Activated naive CD4-positive, alpha-beta T cell treated with Interleukin-2 at 50 U/mL for 16 hours (primary cell): ENCODE measurements at regions not wholly inside any gene's neighbourhood (a gene's known extent, or its start where the extent isn't known, plus 50 kb on each side); places are given as distances from the start of the nearest gene placed in this dataset.
"Not testable (repeated sequence)": the region's sequence is repeated elsewhere in the genome, so short reads cannot be mapped to it uniquely, and the experiment has no call there.

Experiments
- DNase-seq: peaks from one replicate; pipeline ENCODE4 v3.0.0-alpha.2; 2020

DNA sequence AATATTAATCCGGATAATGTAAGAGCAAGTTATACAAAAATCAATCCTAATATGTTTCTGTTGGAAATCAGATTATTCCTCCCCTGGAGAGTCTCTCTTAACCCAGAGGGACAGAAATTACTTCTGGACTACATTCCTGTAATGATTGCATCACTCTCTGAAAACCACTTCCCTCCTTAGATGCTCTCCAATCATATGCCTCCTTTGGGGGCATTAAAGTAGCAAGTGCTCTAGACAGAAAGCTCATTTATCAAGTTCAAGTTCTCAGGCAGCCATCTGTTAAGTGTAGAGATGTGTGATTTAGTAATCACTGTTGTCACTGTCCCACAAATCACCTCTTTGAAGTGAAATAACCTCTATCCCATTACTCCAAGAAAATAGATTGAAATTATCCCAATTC lies 247.1 kb downstream of the SLCO4C1 start:
- DNase-seq, result no peak

- DNase-seq, result not testable (repeated sequence)
Measured at GRCh38 chr5:102047073-102047472, 249.0 kb downstream of the SLCO4C1 start.

- no peak for DNase-seq
Measured at GRCh38 chr5:102040326-102040725, 255.8 kb downstream of the SLCO4C1 start.

DNA sequence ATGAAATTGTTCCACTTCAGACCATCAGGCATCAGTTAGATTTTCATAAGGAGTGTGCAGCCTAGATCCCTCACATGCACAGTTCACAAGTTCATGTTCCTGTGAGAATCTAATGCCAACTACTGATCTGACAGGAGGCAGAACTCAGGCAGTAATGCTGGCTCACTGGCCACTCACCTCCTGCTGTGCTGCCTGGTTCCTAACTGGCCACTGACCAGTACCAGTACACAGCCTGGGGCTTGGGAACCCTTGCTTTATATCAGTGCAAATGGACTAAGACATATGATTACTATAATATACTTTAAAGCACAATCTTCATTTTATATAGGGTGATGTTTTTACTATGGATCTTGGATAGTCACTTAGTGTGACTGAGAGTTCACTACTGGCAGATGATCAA lies 259.2 kb downstream of the SLCO4C1 start:
- no peak for DNase-seq

DNA sequence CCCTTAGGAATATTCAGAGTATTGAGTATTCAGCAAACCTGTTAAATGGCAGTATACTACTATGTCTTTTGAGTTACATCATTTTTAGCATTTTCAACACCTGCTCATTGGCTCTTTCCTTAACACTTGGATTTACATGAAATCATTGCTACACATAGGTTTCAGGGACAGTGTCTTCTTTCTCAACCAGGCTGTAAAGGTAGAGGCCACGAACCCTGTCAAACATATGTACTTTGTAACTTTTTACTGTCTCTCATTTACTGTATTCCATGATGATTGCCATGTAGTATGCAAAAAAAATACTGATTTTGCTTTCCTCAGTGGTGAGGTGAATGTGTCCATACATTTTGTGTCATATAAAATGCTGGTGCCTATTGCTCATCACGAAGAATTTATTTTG lies 264.4 kb downstream of the SLCO4C1 start:
- DNase-seq, result no peak

- DNase-seq, result no peak
Measured at GRCh38 chr5:102018690-102019089, 277.4 kb downstream of the SLCO4C1 start.

DNA sequence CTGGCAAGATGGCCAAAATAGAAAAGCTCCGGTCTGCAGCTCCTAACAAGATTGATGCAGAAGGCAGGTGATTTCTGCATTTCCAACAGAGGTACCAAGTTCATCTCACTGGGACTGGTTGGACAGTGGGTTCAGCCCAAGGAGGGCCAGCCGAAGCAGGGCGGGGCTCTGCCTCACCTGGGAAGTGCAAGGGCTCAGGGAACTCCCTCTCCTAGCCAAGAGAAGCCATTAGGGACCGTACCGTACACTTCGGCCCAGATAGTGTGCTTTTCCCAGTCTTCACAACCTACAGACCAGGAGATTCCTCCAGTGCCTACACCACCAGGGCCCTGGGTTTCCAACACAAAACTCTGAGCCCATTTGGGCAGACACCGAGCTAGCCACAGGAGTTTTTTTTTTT lies 277.8 kb downstream of the SLCO4C1 start:
- DNase-seq, result no peak

DNA sequence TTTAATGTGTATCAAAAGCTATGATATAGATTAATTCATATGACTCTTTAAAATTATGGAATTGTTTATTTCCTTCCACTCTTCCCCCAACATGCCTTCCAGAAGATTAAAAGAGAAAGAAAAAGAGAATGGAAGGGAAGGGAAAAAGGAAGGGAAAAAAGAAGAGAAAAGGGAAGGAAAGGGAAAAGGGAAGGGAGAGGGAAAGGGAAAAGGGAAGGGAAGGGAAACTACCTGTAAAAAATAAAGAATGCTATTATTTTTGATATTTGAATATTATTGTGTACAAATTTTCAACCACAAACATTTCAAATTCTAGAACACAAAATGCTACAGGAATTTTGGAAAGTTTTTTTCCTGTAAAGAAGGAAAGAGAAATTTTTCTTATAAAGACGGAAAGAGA lies 281.7 kb downstream of the SLCO4C1 start:
- no peak for DNase-seq

DNA sequence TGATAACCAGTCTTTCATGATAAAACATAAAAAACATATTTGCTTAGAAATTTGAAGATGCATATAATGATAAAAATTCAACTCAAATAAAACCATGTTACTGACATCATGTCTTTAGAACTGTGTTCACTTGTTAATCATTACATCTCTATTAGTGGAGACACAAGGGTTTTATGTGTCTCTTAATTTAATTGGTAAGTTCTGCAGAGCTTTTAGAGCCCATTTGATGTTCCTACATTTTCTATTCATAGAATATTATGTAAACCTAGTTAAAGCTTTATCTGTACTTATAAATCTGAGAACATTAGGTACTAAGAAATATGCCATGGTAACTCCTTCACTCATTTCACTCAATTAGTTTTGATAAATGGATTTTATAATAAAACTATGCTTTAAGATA lies 285.4 kb downstream of the SLCO4C1 start:
- no peak for DNase-seq

DNA sequence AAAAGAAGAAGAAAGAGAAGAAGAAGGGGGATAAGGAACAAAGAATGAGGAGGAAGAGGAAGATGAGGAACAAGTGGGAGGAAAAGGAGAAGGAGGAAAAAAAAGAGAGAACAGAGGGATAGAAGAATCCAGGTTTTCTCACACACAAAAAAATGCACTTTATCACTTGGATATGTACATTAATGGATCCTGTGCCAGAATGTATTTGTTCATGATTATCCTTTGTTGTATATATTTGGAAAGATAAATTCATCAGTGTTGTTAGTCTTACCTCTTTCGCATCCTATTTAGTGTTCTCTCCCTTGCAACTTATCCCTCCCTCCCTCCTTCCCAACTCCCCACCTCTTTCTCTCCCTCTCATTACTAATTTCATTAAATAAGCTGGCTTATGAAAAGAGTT lies 298.8 kb downstream of the SLCO4C1 start:
- no peak for DNase-seq

DNA sequence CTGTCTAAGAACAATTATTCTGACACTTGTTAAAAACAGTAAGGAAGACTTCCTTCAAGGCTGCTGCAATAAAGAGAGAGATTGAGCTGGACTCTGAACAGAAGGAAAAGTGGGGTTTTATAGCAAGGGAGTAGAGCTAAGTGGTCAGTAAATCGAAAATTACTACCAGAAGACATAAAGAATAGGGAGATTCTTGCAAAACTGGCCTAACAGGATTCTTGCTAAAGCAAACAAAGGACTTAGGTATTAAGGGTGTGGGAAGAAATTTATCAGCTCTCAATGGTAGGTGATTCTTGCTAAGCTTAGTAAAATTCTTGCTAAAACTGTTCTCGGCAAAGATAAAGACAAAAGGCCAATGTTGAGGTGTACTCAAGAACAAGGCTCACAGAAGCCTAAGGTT lies 300.5 kb downstream of the SLCO4C1 start:
- DNase-seq, result no peak

DNA sequence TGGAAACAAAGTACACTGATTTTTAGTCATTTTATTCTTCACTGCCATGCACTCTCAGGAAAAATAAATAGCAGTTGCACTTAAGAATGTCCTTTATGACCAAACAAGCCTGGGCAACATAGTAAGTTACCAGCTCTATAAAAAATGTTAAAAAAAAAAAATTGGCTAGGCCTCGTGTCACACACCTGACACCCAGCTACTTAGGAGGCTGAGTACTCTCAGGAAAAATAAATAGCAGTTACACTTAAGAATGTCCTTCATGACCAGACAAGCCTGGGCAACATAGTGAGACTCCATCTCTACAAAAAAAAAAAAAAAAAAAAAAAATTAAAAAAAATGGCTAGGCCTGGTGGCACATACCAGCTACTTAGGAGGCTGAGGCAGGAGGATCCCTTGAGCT lies 304.6 kb downstream of the SLCO4C1 start:
- no peak for DNase-seq

GRCh38 chr5:101989659-101990058 lies 306.4 kb downstream of the SLCO4C1 start:
- no peak for DNase-seq

DNA sequence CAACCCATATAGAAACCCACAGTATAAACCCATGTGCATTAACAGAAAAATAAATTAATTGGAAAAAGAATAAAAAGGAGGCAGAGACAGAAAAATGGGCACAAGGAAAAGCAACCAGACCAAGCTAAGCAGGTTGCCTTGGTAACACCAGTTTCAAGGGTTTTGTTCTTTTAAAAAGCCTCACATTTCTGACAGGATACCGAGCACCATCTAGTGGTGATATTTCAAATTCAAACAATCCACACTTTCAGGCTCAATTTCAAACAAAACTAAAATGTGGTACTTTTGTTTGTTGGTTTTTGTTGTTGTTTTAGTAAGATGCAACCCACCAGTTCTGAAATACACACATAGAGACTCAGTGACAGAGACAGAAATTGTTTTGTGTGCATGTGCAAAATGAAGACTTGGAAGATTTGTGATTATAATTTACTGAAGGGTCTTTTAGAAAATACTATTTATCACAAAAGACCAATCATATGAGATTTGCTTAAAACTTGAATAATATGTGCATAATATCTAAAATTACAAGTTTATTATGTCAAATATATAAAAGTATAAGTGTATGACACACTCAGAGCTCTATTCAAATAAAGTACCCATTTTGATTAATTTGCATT lies 318.2 kb downstream of the SLCO4C1 start:
- DNase-seq, result no peak

- no peak for DNase-seq
Measured at GRCh38 chr5:101976933-101977332, 319.2 kb downstream of the SLCO4C1 start.

DNA sequence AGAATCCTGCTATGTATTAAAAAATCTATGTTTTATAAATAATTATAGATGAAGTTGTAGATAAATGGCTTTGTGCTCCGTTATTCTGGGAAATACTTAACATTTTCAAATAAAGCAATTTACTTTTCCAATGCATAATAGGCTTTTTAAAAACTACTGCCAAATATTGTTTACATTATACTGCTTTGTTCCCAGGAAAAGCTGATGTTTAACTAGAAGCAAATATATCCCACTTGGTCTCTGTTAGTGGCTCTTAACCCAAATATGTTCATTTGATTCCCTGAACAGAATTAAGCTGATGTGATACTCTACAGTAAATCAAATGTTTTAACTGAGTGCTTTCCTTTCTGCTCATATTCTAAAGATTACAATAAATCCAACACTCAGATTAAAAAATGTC lies 326.3 kb downstream of the SLCO4C1 start:
- no peak for DNase-seq

DNA sequence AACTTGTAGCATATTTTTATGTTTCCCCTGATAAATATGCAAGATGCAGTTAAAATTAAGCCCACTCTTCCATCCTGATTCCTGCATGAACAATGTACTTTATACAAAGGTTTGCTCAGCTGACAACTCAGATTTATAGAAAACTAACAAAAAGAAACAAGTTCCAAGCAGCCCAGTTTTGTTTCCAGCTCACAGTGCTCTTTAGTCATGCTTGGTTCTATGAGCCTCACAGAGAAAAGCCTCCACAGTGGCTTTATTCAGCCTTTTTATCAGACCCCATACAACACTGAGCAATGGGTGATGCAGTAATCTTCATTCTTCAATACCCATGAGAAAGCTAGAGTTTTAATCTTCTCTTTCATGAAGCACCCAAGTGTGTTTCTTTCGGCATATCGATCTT lies 329.6 kb downstream of the SLCO4C1 start:
- no peak for DNase-seq

DNA sequence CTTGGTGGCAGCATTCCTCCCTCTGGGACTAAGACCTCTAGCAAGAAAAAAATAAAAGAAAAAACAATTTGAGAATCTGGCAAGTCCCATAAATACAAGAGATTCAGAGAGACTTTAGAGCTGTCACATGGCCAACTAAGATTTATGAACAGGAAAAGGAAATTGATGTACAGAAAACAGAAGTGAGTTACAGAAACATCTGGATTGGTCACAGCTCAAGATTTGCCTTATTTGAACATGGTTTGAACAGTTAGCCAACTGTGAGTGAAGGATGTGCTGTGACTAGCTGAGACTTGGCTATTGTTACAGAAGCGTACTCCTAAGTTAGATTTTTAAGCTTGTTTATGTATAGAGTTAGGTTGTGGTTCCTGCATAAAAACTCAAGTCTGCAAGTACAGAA lies 340.2 kb downstream of the SLCO4C1 start:
- no peak for DNase-seq

DNA sequence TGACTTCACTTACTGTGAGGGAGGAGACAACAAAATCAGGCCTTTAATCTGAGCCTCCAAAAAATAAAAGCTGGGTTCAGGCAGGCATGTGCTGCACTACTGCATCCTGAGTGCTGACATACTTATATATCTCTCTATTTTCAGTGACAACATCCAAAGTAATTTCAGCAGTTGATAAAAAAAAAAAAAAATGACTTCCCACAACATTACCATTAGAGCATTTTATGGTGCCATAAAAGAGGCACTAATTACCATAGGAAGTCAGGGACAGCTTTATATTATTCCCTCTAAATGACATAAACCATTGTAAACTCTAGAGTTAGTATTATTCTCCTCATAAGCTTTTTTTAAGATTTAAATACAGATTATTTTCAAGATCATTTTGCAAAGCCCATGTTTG lies 346.1 kb downstream of the SLCO4C1 start:
- no peak for DNase-seq

DNA sequence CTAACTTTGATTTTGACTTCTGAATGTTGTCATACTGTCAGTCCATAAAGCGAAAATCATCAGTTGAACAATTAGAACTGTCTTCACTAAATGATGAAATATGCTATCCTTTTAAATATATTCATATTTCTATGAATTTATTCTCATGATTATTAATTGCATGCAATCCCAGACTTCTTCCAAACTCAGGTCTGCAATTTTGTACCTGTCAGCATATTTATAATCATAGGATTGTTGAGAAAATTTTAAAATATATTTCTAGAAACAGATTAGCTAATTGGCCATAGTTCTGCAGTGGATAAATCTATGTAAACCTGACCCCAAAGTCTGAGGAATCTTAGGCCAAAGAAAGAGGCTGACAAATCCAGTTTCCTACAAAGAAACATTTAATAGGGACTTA lies 347.5 kb downstream of the SLCO4C1 start:
- DNase-seq, result no peak

- no peak for DNase-seq
Measured at GRCh38 chr5:101943784-101944183, 352.3 kb downstream of the SLCO4C1 start.

GRCh38 chr5:101942321-101942882 lies 353.7 kb downstream of the SLCO4C1 start:
- DNase-seq, result no peak

GRCh38 chr5:101937041-101937440 lies 359.0 kb downstream of the SLCO4C1 start:
- no peak for DNase-seq

DNA sequence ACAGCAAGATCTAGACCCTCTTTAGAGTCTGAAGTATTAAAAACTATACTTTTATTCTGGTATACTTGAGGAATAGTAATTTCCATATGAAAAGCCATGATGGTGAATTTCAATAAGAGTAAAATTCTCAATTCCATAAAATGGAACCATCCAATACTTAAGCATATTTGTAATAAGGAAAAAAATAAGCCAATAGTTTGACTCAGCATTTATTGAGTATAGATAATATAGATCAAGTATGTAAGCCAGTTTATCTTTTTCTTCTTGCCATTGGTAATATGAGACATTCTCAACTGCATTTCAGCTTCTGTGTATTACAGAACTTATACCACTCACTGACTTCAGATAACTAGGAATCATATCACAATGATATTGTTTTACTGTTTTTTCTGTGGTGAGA lies 361.0 kb downstream of the SLCO4C1 start:
- no peak for DNase-seq

GRCh38 chr5:101932599-101932998 lies 363.5 kb downstream of the SLCO4C1 start:
- no peak for DNase-seq
